Activated CD8-positive, alpha-beta T cell treated with anti-CD3 and anti-CD28 coated beads for 36 hours (primary cell): ENCODE measurements at regions not wholly inside any gene's neighbourhood (a gene's known extent, or its start where the extent isn't known, plus 50 kb on each side); places are given as distances from the start of the nearest gene placed in this dataset.

ENCODE experiments used
- ATAC-seq: fragments of 200-7000 bp; cut with Tn5 transposase; one replicate; pipeline ENCODE4 v1.10.0; 2021; ENCODE audit warnings: mild to moderate bottlenecking, moderate library complexity
- CTCF ChIA-PET: fragments of 350-600 bp; sonication (Branson Sonifier 250); formaldehyde crosslinking; loops from one replicate; lab custom pipeline; 2021; ENCODE audit warnings: antibody characterized with exemption; lab: Charles Lee
- POLR2A ChIA-PET: fragments of 350-600 bp; sonication (Branson Sonifier 250); formaldehyde crosslinking; loops from one replicate; lab custom pipeline; 2021; ENCODE audit warnings: antibody characterized with exemption; lab: Charles Lee
- DNase-seq: peaks from one replicate; pipeline ENCODE4 v3.0.0-alpha.2; 2020
- H3K27ac Mint-ChIP-seq: one replicate; pipeline ENCODE4 v1.8.0; 2021; ENCODE audit warnings: mild to moderate bottlenecking, mixed read lengths
- H3K27me3 Mint-ChIP-seq: one replicate; pipeline ENCODE4 v1.8.0; 2021; ENCODE audit warnings: mixed read lengths
- H3K36me3 Mint-ChIP-seq: one replicate; pipeline ENCODE4 v1.8.0; 2021; ENCODE audit warnings: low read depth, mixed read lengths
- H3K4me1 Mint-ChIP-seq: one replicate; pipeline ENCODE4 v1.8.0; 2021; ENCODE audit warnings: low read depth, mixed read lengths
- H3K4me3 Mint-ChIP-seq: one replicate; pipeline ENCODE4 v1.8.0; 2021; ENCODE audit warnings: mild to moderate bottlenecking, moderate library complexity, mixed read lengths
- H3K9me3 Mint-ChIP-seq: one replicate; pipeline ENCODE4 v1.8.0; 2021; ENCODE audit warnings: mixed read lengths
- CTCF ChIP-seq: fragments of 200-600 bp; IDR thresholded peaks from one replicate; pipeline ENCODE4 v1.8.0; 2022; ENCODE audit warnings: antibody characterized with exemption, mild to moderate bottlenecking
- intact Hi-C: fragments of 100-400 bp; cut with micrococcal nuclease; formaldehyde crosslinking; loops from one replicate; pipeline ENCODE4 v1.10.0; 2022

DNA sequence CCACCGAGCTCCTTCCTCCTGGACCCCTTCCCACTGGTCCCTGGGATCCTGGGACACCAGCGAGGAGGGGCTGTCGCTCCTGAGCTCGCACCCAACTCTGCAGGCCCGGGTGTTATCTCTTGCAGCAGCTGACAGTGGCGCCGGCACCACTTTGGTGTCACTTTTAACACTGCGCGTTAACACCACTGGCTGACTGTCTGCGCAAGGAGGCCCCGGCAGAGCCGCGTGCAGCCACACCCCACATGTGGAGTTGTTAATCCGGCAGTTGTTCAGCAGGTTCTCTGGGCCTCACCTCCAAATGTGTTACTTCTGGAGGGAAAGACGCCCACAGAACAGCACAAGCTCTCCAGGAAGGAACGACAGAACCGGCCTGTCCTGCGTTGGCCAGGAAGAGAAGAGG lies 155.0 kb upstream of the GLI2 start:
- ChIA-PET POLR2A (no interaction called here), CTCF (no interaction called here)
- ATAC-seq (no peak), DNase-seq (no peak)
- Mint-ChIP-seq H3K27me3 (peaks cover 25% of the 10 kb centered on the region), H3K27ac (no peak overlapping the region), H3K4me3 (no peak overlapping the region), H3K36me3 (no peaks in the 10 kb centered on the region), H3K9me3 (peaks cover 1% of the 10 kb centered on the region), H3K4me1 (no peaks in the 10 kb centered on the region)
- TF ChIP-seq CTCF: no peak
- intact Hi-C loops: no loop called here

GRCh38 chr2:120583121-120583520 lies 152.5 kb upstream of the GLI2 start:
- TF ChIP-seq CTCF: no peak
- CTCF ChIA-PET: no interaction called here
- H3K27ac Mint-ChIP-seq: no peak overlapping the region

GRCh38 chr2:120583851-120584570 lies 151.7 kb upstream of the GLI2 start:
- H3K27me3 Mint-ChIP-seq: peaks cover 39% of the 10 kb centered on the region
- TF ChIP-seq CTCF: no peak
- H3K4me1 Mint-ChIP-seq: peaks cover 3% of the 10 kb centered on the region
- ChIA-PET POLR2A (no interaction called here), CTCF (no interaction called here)
- intact Hi-C loops: no loop called here
- ATAC-seq (no peak), DNase-seq (no peak)
- H3K27ac Mint-ChIP-seq: no peak overlapping the region
- H3K4me3 Mint-ChIP-seq: no peak overlapping the region
- H3K9me3 Mint-ChIP-seq: peaks cover 1% of the 10 kb centered on the region
- H3K36me3 Mint-ChIP-seq: no peaks in the 10 kb centered on the region

More at GRCh38 chr2:120583121-120583520, 152.5 kb upstream of the GLI2 start:
- POLR2A ChIA-PET: no interaction called here
- ATAC-seq (no peak), DNase-seq (no peak)
- peaks cover 3% of the 10 kb centered on the region for H3K4me1 Mint-ChIP-seq
- H3K9me3 Mint-ChIP-seq: peaks cover 1% of the 10 kb centered on the region
- no peaks in the 10 kb centered on the region for H3K36me3 Mint-ChIP-seq
- intact Hi-C loops: no loop called here
- no peak overlapping the region for H3K4me3 Mint-ChIP-seq
- H3K27me3 Mint-ChIP-seq: peaks cover 31% of the 10 kb centered on the region

DNA sequence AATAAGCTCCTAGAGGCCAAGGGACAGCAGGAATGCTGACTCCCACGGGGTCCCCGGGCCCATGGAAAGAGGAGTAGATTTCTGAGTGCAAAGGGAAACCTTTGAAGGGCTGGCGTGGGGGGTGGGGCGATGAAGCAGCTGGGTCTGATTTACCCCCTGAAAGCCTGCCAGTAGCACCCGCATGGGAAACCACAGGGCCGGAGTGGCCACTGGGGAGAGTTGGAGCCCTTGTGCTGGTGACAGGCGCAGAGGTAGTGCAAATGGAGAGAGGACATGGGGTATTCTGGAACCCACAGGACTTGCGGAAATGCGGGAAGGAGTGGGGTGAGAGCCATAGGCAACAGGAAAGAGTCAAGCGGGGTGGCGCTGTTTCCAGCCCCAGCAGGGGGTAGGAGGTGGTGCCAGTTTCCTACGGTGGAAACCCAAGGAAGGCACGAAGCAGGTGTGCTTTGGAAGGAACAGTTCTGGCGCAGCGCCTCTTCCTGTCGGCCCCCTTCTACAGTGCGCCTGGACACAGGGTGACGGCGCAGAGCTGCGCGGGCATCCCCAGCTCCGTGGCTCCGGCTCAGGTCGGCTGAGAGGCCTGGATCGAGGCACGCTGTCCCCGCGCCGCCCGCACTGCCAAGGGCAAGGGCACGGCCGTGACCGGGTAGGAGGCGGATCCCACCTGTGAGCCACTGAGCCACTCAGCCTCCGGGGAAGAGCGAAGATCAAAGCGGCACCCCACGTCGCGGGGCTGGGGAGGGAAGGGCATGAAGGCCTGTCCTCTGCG lies 149.0 kb upstream of the GLI2 start:
- intact Hi-C loops: no loop called here
- no peak for ATAC-seq
- no peak overlapping the region for H3K4me3 Mint-ChIP-seq
- peaks cover 1% of the 10 kb centered on the region for H3K9me3 Mint-ChIP-seq
- peaks cover 42% of the 10 kb centered on the region for H3K27me3 Mint-ChIP-seq
- CTCF ChIA-PET: no interaction called here
- no peaks in the 10 kb centered on the region for H3K36me3 Mint-ChIP-seq
- POLR2A ChIA-PET: no interaction called here
- H3K4me1 Mint-ChIP-seq: peaks cover 3% of the 10 kb centered on the region
- no peak for TF ChIP-seq CTCF
- no peak for DNase-seq
- no peak overlapping the region for H3K27ac Mint-ChIP-seq
